HEK293 (cell line): ENCODE measurements at regions not wholly inside any gene's neighbourhood (a gene's known extent, or its start where the extent isn't known, plus 50 kb on each side); places are given as distances from the start of the nearest gene placed in this dataset.
"Not testable (repeated sequence)": the region's sequence is repeated elsewhere in the genome, so short reads cannot be mapped to it uniquely, and the experiment has no call there.

Experiments used
- CTCF ChIA-PET: fragments of 350-600 bp; formaldehyde crosslinking; extraction: SDS; loops from one replicate; lab custom pipeline; 2021; ENCODE audit warnings: antibody characterized with exemption; lab: Yijun Ruan, JAX
- POLR2A ChIA-PET: fragments of 300-600 bp; formaldehyde crosslinking; extraction: SDS; loops from one replicate; lab custom pipeline; 2020; ENCODE audit warnings: antibody characterized with exemption, inconsistent platforms; lab: Yijun Ruan, JAX
- H3K27ac ChIP-seq: fragments of 200-500 bp; sonication (Bioruptor generic); 2 replicates; pipeline ENCODE4 v1.5.1; 2014; ENCODE audit warnings: low read depth, low read length, control low read depth, inconsistent platforms; ENCODE audit errors: extremely low read depth
- H3K36me3 ChIP-seq, 2 experiments: fragments of 200-500 bp in 1 of 2; sonication (Bioruptor generic) in 1 of 2; 1 replicate in 1 of 2; 2 replicates in 1 of 2; pipeline ENCODE4 v1.5.1; 2014 to 2017; ENCODE audit warnings: inconsistent platforms in 2 of 2, low read length in 2 of 2; ENCODE audit not compliant: control insufficient read depth in 2 of 2, insufficient read depth in 1 of 2
- H3K4me1 ChIP-seq: fragments of 200-500 bp; sonication (Bioruptor generic); 2 replicates; pipeline ENCODE4 v1.5.1; 2014; ENCODE audit warnings: mild to moderate bottlenecking, low read length, inconsistent platforms; ENCODE audit not compliant: control insufficient read depth, insufficient read depth
- H3K4me3 ChIP-seq: 2 replicates; pipeline ENCODE4 v1.5.1; 2011; ENCODE audit warnings: low read depth, mild to moderate bottlenecking, control low read depth, low read length, moderate library complexity
- H3K9me3 ChIP-seq: fragments of 200-500 bp; sonication (Bioruptor generic); 2 replicates; pipeline ENCODE4 v1.5.1; 2014; ENCODE audit warnings: low read depth, low read length, inconsistent platforms; ENCODE audit not compliant: control insufficient read depth, insufficient read depth
- PRDM1 ChIP-seq: fragments of 450-650 bp; formaldehyde crosslinking; IDR thresholded peaks from 2 replicates; pipeline ENCODE4; 2016; ENCODE audit warnings: missing biosample characterization, missing genetic modification characterization
- PRDM6 ChIP-seq: fragments of 450-650 bp; formaldehyde crosslinking; IDR thresholded peaks from 2 replicates; pipeline ENCODE4 v1.5.1; 2017; ENCODE audit warnings: missing biosample characterization, missing genetic modification characterization
- RBAK ChIP-seq: fragments of 450-650 bp; formaldehyde crosslinking; IDR thresholded peaks from 2 replicates; pipeline ENCODE4 v1.5.1; 2016; ENCODE audit warnings: missing biosample characterization, missing genetic modification characterization
- REST ChIP-seq: fragments of 450-650 bp; formaldehyde crosslinking; IDR thresholded peaks from 2 replicates; pipeline ENCODE4 v1.5.1; 2016; ENCODE audit warnings: missing biosample characterization, missing genetic modification characterization
- ZFP37 ChIP-seq: fragments of 450-650 bp; formaldehyde crosslinking; IDR thresholded peaks from 2 replicates; pipeline ENCODE4 v1.5.1; 2016; ENCODE audit warnings: missing biosample characterization, missing genetic modification characterization
- ZFP69B ChIP-seq: fragments of 450-650 bp; formaldehyde crosslinking; IDR thresholded peaks from 2 replicates; pipeline ENCODE4 v1.5.1; 2016; ENCODE audit warnings: missing biosample characterization, missing genetic modification characterization
- ZNF140 ChIP-seq: fragments of 450-650 bp; formaldehyde crosslinking; IDR thresholded peaks from 2 replicates; pipeline ENCODE4 v1.5.1; 2016; ENCODE audit warnings: missing biosample characterization, missing genetic modification characterization
- ZNF184 ChIP-seq: fragments of 450-650 bp; IDR thresholded peaks from 2 replicates; pipeline ENCODE4 v1.5.1; 2018; ENCODE audit warnings: missing biosample characterization, mild to moderate bottlenecking, missing genetic modification characterization
- ZNF23 ChIP-seq: fragments of 450-650 bp; formaldehyde crosslinking; IDR thresholded peaks from 2 replicates; pipeline ENCODE4 v1.5.1; 2016; ENCODE audit warnings: missing biosample characterization, missing genetic modification characterization, borderline replicate concordance
- ZNF239 ChIP-seq: fragments of 450-650 bp; formaldehyde crosslinking; IDR thresholded peaks from 2 replicates; pipeline ENCODE4 v1.5.1; 2016; ENCODE audit warnings: missing biosample characterization, missing genetic modification characterization
- ZNF24 ChIP-seq: fragments of 450-650 bp; formaldehyde crosslinking; IDR thresholded peaks from 2 replicates; pipeline ENCODE4 v1.5.1; 2016; ENCODE audit warnings: missing biosample characterization, missing genetic modification characterization
- ZNF350 ChIP-seq: fragments of 450-650 bp; formaldehyde crosslinking; IDR thresholded peaks from 2 replicates; pipeline ENCODE4 v1.5.0; 2017; ENCODE audit warnings: missing biosample characterization, mild to moderate bottlenecking, missing genetic modification characterization
- ZNF426 ChIP-seq: fragments of 450-650 bp; formaldehyde crosslinking; IDR thresholded peaks from 2 replicates; pipeline ENCODE4 v1.5.1; 2017; ENCODE audit warnings: missing biosample characterization, missing genetic modification characterization, mild to moderate bottlenecking, inconsistent platforms, moderate library complexity
- ZNF433 ChIP-seq: fragments of 450-650 bp; formaldehyde crosslinking; IDR thresholded peaks from 2 replicates; pipeline ENCODE4 v1.5.1; 2016; ENCODE audit warnings: missing biosample characterization, missing genetic modification characterization, low read depth
- ZNF513 ChIP-seq: fragments of 450-650 bp; IDR thresholded peaks from 2 replicates; pipeline ENCODE4 v1.5.1; 2018; ENCODE audit warnings: missing biosample characterization, missing genetic modification characterization
- ZNF639 ChIP-seq: fragments of 450-650 bp; formaldehyde crosslinking; IDR thresholded peaks from 2 replicates; pipeline ENCODE4 v1.5.1; 2016; ENCODE audit warnings: missing biosample characterization, missing genetic modification characterization
- ZNF747 ChIP-seq: fragments of 450-650 bp; formaldehyde crosslinking; IDR thresholded peaks from 2 replicates; pipeline ENCODE4 v1.5.1; 2016; ENCODE audit warnings: missing biosample characterization, missing genetic modification characterization
- ZNF768 ChIP-seq: fragments of 450-650 bp; formaldehyde crosslinking; IDR thresholded peaks from 2 replicates; pipeline ENCODE4 v1.5.1; 2018; ENCODE audit warnings: missing biosample characterization, mild to moderate bottlenecking, missing genetic modification characterization
- ZXDB ChIP-seq: fragments of 450-650 bp; formaldehyde crosslinking; IDR thresholded peaks from 2 replicates; pipeline ENCODE4 v1.5.1; 2016; ENCODE audit warnings: missing biosample characterization, missing genetic modification characterization

- no peaks in the 10 kb centered on the region for H3K9me3 ChIP-seq
- no peaks in the 10 kb centered on the region for H3K36me3 ChIP-seq
- no peak overlapping the region for H3K4me3 ChIP-seq
- no peaks in the 10 kb centered on the region for H3K4me1 ChIP-seq
- H3K27ac ChIP-seq, result no peak overlapping the region
- TF ChIP-seq ZNF433 (tag by site-specific recombination), result no peak
- no peak for TF ChIP-seq RBAK (tag by site-specific recombination)
- no peak for TF ChIP-seq ZNF239
- TF ChIP-seq REST, result no peak
- TF ChIP-seq ZNF350 (tag by site-specific recombination), result no peak
- no peak for TF ChIP-seq ZNF768 (tag by site-specific recombination)
- TF ChIP-seq ZNF23 (tag by site-specific recombination), result no peak
- TF ChIP-seq ZNF639, result no peak
- TF ChIP-seq ZNF24, result no peak
- TF ChIP-seq, all 188 proteins: peak for 0
- ChIA-PET CTCF (interaction anchor here (0.7 kb wide), 1 partner anchor 226 kb away, joined by 4 read pairs; no protein-coding TSS in a partner anchor), POLR2A (no interaction called here)
Measured at GRCh38 chr11:42947405-42947804, 364.4 kb upstream of the API5 start.

- H3K27ac ChIP-seq, H3K9me3 ChIP-seq, H3K36me3 ChIP-seq, CTCF ChIA-PET, POLR2A ChIA-PET, H3K4me1 ChIP-seq, H3K4me3 ChIP-seq: not testable (repeated sequence)
Measured at GRCh38 chr11:42949738-42950376, 361.9 kb upstream of the API5 start.

- no peaks in the 10 kb centered on the region for H3K4me1 ChIP-seq
- no peak overlapping the region for H3K4me3 ChIP-seq
- no peak overlapping the region for H3K27ac ChIP-seq
- no peaks in the 10 kb centered on the region for H3K36me3 ChIP-seq
- TF ChIP-seq PRDM1 (tag by site-specific recombination), result no peak
- no peak for TF ChIP-seq ZNF426 (tag by site-specific recombination)
- TF ChIP-seq ZNF350 (tag by site-specific recombination), result no peak
- no peak for TF ChIP-seq ZNF747 (tag by site-specific recombination)
- TF ChIP-seq, all 188 proteins: peak for 0
- ChIA-PET POLR2A (no interaction called here), CTCF (no interaction called here)
- H3K9me3 ChIP-seq, result no peaks in the 10 kb centered on the region
Measured at GRCh38 chr11:42951266-42951665, 360.5 kb upstream of the API5 start.

- Histone ChIP-seq H3K4me1 (no peaks in the 10 kb centered on the region), H3K9me3 (no peaks in the 10 kb centered on the region), H3K27ac (no peak overlapping the region), H3K36me3 (no peaks in the 10 kb centered on the region), H3K4me3 (no peak overlapping the region)
- POLR2A ChIA-PET, result no interaction called here
- CTCF ChIA-PET, result no interaction called here
- TF ChIP-seq ZNF433 (tag by site-specific recombination) (no peak), ZFP69B (tag by site-specific recombination) (no peak), ZXDB (tag by site-specific recombination) (no peak), ZFP37 (tag by site-specific recombination) (no peak), PRDM6 (tag by site-specific recombination) (no peak), ZNF184 (no peak), ZNF513 (tag by site-specific recombination) (no peak), ZNF140 (no peak)
Measured at GRCh38 chr11:42957831-42958230, 354.0 kb upstream of the API5 start.
